ENCODE measurements at regions not wholly inside any gene's neighbourhood (a gene's known extent, or its start where the extent isn't known, plus 50 kb on each side); places are given as distances from the start of the nearest gene placed in this dataset.

DNA sequence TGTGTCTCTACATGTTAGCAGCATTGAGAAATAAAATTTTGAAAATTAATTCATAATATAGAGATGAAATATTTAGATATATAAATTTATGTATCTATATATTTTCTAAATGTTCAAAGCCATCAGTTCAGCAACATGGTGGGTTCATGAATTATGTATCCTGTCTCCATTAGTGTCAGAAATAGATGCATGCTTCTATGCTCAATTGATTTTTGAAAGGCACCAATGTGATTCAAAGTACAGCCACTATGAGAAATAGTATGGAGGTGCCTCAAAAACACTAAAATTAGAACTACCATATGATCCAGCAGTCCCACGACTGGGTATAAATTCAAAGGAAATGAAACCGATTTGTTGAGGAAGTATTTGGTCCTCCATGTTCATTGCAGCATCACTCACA is 128.6 kb upstream of the SYN3 start:
- ChIA-PET RAD21 (ENCODE audit: unreplicated experiment) (no interaction called here), POLR2A (no interaction called here), SMC1A (ENCODE audit: uncharacterized antibody, unreplicated experiment) (no interaction called here), CTCF (no interaction called here)
- H4K20me1 ChIP-seq (ENCODE audit: control insufficient read depth, insufficient read depth): no peaks in the 10 kb centered on the region
- no peak for FAIRE-seq
- no peak overlapping the region for H3K27ac ChIP-seq (ENCODE audit: control insufficient read depth, insufficient read depth)
- 61% methylated on average over 2 of the region's 2 CpGs for WGBS (ENCODE audit: insufficient coverage, insufficient replicate concordance, low lambda C conversion rate, missing lambda C conversion rate)
- no peaks in the 10 kb centered on the region for H3K27me3 ChIP-seq (replicated peaks in 1 of 2; ENCODE audit: control insufficient read depth in 2 of 2, insufficient read depth in 2 of 2, low read length in 1 of 2)
- BruUV-seq (replicated peaks): no TSS peak
- in situ Hi-C loops (cut with MboI): no loop called here
- no peak for DNase-seq (ENCODE audit: low read depth, low spot score)
- no peaks in the 10 kb centered on the region for H3K36me3 ChIP-seq (ENCODE audit: control insufficient read depth in 2 of 2, insufficient read depth in 2 of 2, low read length in 1 of 2)
- no peak for ATAC-seq
- no peaks in the 10 kb centered on the region; the same call in 2 of the 3 replicates for H3K9me3 ChIP-seq (replicated peaks; ENCODE audit: control insufficient read depth, insufficient read depth, low read length)
- no peak overlapping the region for H3K4me3 ChIP-seq
- no peak overlapping the region for H3K4me2 ChIP-seq (ENCODE audit: control insufficient read depth, insufficient read depth)
- no peak overlapping the region for H2AFZ ChIP-seq (ENCODE audit: control insufficient read depth, low read depth, low read length)
- H3K79me2 ChIP-seq (ENCODE audit: control insufficient read depth, insufficient read depth, low read length): no peaks in the 10 kb centered on the region
- intact Hi-C loops (cut with micrococcal nuclease; ENCODE audit: unreplicated experiment): no loop called here
- no peak for TF ChIP-seq BMI1 (IDR thresholded peaks at IDR 0.05; ENCODE audit: borderline replicate concordance)
- no peak for TF ChIP-seq SMARCA5 (IDR thresholded peaks at IDR 0.05)
- H3K9ac ChIP-seq (ENCODE audit: control insufficient read depth, insufficient read depth, low read length): no peak overlapping the region
- H3K4me1 ChIP-seq (ENCODE audit: control insufficient read depth, insufficient read depth, low read length): no peaks in the 10 kb centered on the region

- SMC1A ChIA-PET (ENCODE audit: uncharacterized antibody, unreplicated experiment): no interaction called here
- POLR2A ChIA-PET: no interaction called here
- Histone ChIP-seq H4K20me1 (ENCODE audit: control insufficient read depth, insufficient read depth) (no peaks in the 10 kb centered on the region), H3K79me2 (ENCODE audit: control insufficient read depth, insufficient read depth, low read length) (no peaks in the 10 kb centered on the region), H3K9ac (ENCODE audit: control insufficient read depth, insufficient read depth, low read length) (no peak overlapping the region), H3K27me3 (replicated peaks in 1 of 2; ENCODE audit: control insufficient read depth in 2 of 2, insufficient read depth in 2 of 2, low read length in 1 of 2) (no peaks in the 10 kb centered on the region), H2AFZ (ENCODE audit: control insufficient read depth, low read depth, low read length) (no peak overlapping the region), H3K9me3 (replicated peaks; ENCODE audit: control insufficient read depth, insufficient read depth, low read length) (no peaks in the 10 kb centered on the region; the same call in 2 of the 3 replicates), H3K4me2 (ENCODE audit: control insufficient read depth, insufficient read depth) (no peak overlapping the region), H3K4me1 (ENCODE audit: control insufficient read depth, insufficient read depth, low read length) (no peaks in the 10 kb centered on the region), H3K36me3 (ENCODE audit: control insufficient read depth in 2 of 2, insufficient read depth in 2 of 2, low read length in 1 of 2) (no peaks in the 10 kb centered on the region), H3K4me3 (no peak overlapping the region), H3K27ac (ENCODE audit: control insufficient read depth, insufficient read depth) (no peak overlapping the region)
- ATAC-seq (no peak), DNase-seq (ENCODE audit: low read depth, low spot score) (no peak), FAIRE-seq (no peak)
- BruUV-seq (replicated peaks): no TSS peak
- RAD21 ChIA-PET (ENCODE audit: unreplicated experiment): no interaction called here
- in situ Hi-C loops (cut with MboI): no loop called here
- CTCF ChIA-PET: no interaction called here
- intact Hi-C loops (cut with micrococcal nuclease; ENCODE audit: unreplicated experiment): no loop called here
- 0% methylated on average over 4 of the region's 4 CpGs for WGBS (ENCODE audit: insufficient coverage, insufficient replicate concordance, low lambda C conversion rate, missing lambda C conversion rate)
- TF ChIP-seq SKIL (IDR thresholded peaks at IDR 0.05; ENCODE audit: low read depth, poor library complexity, severe bottlenecking) (no peak), CREM (IDR thresholded peaks at IDR 0.05; ENCODE audit: low read depth) (no peak), SMARCA5 (IDR thresholded peaks at IDR 0.05) (no peak), ZBTB33 (IDR thresholded peaks at IDR 0.05) (no peak), TCF12 (IDR thresholded peaks at IDR 0.05; ENCODE audit: low read depth, low read length) (no peak), IRF5 (IDR thresholded peaks at IDR 0.05; ENCODE audit: borderline replicate concordance) (no peak), YY1 (IDR thresholded peaks at IDR 0.05; ENCODE audit: low read depth, low read length) (no peak), RELA (IDR thresholded peaks at IDR 0.05; ENCODE audit: borderline replicate concordance, partially characterized antibody) (no peak), SUZ12 (IDR thresholded peaks at IDR 0.05; ENCODE audit: unreplicated experiment) (no peak), HCFC1 (IDR thresholded peaks at IDR 0.05; ENCODE audit: low read length) (no peak), SMC3 (IDR thresholded peaks at IDR 0.05; ENCODE audit: borderline replicate concordance, low read length) (no peak)
These were observed 122.2 kb upstream of the SYN3 start for GRCh38 chr22:33180356-33180755.
